ENCODE measurements at regions not wholly inside any gene's neighbourhood (a gene's known extent, or its start where the extent isn't known, plus 50 kb on each side); places are given as distances from the start of the nearest gene placed in this dataset.
"Not testable (repeated sequence)": the region's sequence is repeated elsewhere in the genome, so short reads cannot be mapped to it uniquely, and the experiment has no call there.

DNA sequence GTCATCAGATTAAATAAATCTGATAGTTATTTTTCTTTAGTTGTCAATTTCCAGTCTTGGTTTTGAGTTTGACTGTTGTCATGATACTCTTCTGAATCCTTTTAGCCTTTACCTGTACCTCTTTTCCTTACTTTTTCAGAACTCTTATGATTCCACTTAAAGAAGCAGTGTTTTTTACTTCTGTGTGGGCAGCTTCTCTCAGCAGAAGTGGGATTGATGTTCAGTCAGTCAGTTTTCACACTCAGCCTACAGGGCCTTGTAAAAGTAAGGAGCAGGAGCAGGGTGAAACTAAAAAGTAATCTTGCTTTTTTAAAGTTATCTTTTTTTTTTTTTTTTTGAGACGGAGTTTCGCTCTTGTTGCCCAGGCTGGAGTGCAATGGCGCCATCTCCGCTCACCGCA is 75.1 kb downstream of the HAUS1 start:
- DNase-seq (ENCODE audit: low read depth) = no peak

DNA sequence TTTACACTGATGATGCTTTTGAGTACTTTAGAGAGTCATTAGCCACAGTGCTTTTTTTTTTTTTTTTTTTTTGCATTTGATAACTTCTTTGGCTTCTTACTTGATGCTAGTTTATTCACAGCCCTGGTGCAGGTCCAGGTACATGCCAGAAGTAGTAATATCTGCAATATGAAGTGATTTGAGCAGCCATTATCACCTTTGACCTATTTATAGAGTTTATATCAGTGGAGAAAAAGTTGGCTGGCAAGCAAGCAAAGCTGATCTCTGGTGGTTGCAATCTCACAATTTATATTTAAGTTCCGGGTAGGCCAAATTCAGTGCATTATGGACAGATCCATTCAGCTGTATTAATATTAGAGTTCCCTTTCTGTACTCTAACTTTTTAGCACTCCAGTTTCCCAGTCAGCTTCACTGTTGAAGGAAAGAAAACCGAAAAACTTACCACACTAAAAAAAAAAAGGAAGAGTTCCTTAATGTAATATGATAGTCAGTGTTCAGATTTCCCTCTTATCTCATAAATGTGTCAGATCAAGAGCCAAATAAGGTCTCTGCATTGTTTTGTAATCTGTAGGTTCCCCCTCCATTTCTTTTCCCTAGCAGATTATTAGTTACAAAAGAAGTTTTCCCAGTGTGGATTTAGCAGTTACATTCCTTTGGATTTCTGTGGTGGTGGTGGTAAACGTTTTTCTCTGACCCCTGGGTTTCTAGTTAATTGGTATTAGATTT is 78.6 kb downstream of the HAUS1 start:
- no peak for DNase-seq (ENCODE audit: low read depth)

DNA sequence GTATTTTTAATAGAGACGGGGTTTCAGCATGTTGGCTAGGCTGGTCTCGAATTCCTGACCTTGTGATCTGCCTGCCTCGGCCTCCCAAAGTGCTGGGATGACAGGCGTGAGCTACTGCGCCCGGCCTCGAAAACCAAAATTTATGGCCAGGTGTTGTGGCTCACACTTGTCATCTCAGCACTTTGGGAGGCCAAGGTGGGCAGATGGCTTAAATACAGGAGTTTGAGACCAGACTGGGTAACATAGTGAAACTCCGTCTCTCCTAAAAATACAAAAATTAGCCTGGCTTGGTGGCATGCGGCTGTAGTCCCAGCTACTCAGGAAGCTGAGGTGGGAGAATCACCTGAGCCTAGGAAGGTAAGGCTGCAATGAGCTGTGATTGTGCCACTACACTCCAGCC is 80.1 kb downstream of the HAUS1 start:
- not testable (repeated sequence) for DNase-seq (ENCODE audit: low read depth)

DNA sequence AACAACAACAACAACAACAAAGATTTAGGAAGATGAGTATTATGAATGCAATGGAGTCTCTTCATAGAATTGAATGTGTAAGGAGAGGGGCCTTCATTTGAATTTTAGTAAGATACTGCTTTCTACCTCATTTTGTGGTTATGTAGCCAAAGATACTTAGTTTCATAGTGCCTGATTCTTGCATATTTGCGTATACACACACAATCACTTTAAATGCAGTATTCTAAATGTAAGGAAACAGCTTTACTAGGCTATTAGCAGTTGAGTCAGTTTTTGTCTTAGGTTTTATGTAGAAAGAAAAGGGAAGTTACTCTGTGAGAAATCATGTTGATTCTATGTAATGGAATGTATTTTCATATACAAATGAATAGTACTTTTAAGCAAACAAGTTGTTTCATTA is 80.5 kb downstream of the HAUS1 start:
- no peak for DNase-seq (ENCODE audit: low read depth)

DNA sequence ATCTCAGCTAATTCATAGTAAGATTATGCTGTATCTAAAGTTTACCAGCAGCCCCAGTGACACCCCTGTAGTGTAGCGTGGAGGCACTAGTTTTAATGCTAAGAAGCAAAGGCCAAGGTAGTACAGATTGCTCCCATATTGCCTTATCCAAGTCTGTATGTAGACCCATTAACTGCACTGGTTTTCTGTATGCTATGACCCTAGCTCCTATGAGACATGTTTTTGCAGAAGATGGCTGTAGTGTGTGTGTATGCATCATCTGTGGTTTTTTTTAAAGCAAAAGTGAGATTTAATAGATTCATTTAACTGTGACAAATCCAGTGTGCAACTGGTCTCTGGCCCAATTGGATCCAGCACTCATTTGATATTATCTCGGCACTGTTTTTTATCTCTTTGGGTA is 86.5 kb downstream of the HAUS1 start:
- DNase-seq (ENCODE audit: low read depth) = no peak

DNA sequence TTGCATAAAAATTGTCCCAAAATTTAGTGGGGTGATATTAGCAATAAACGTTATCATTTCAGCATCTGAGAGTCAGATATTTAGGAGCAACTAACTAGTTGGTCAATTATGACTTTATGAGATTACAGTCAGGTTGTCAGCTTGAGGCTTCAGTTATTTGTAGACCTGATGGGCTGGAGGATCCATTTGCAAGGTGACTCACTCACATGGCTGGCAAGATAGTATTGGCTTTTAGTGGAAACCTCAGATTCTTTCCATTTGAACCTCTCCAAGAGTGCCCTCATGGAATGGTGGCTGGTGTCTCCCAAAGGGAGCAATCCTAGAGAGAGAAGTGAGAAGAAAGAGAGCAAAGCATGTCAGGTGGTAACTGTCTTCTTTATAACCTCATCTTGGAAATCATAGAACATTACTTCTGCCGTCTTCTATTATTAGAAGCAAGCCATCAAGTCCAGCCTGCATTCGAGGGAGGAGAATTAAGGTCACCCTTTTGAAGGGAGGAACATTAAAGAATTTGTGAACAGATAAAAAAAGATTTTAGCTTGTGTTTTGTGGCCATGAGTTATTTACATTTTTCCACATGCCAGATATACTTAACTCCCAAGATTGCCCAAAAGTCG is 92.5 kb downstream of the HAUS1 start:
- no peak for DNase-seq (ENCODE audit: low read depth)

DNA sequence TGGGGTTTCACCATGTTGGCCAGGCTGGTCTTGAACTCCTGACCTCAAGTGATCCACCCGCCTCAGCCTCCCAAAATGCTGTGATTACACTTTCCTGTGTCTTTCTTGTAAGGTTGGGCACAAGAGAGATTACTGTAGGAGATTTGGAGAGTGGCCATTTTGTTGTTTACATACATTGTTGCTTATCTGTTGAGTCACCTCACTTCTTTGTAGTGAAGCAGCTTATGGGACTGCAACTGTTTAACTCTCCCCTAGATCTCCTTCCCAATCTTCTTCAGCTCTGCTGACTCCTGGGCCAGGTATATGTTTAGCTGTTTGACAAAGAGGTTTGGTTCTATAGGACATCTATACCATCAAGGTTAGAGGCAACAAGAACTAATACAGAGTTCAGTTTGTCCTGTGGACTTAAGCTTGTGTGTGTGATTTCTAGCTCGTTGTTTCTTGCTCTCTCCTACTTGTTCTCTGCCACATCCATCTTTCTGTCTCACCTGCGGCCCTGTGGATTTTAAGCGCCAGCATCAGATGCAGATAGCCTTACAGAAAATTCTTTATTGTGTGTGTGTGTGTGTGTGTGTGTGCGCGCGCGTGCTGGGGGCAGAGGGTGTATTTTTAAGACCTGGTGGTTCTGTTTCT is 95.4 kb downstream of the HAUS1 start:
- no peak for DNase-seq (ENCODE audit: low read depth)

DNA sequence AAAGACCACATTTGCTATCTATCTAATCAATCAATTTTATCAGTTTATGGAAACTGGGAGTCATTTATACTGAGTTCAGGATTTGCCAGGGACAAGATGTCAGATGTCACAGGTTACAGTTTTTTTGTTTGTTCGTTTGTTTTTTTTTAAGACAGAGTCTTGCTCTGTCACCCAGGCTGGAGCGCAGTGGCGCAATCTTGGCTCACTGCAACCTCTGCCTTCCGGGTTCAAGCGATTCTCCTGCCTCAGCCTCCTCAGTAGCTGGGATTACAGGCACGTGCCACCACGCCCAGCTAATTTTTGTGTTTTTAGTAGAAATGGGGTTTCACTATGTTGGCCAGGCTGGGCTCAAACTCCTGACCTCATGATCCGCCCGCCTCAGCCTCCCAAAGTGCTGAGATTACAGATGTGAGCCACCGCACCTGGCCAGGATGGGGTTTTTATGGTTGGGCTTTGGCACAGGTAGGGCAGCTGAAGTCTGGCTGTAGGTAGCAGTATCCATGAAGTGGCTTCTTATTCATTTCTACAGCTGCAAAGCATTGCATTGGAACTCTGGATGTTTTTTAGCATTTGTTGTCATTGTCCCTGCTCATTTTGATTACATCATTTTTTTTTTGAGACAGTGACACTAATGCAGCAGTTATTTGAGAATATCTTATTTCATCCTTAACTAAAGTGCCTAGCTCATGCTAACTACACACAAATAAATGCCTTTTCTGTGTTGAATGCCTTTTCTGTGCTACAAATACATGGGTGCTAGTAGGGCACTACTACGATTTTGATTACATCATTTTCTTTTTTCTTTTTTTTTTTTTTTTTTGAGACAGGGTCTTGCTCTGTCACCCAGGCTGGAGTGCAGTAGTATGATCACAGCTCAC is 96.2 kb downstream of the HAUS1 start:
- DNase-seq (ENCODE audit: low read depth) = not testable (repeated sequence)

DNA sequence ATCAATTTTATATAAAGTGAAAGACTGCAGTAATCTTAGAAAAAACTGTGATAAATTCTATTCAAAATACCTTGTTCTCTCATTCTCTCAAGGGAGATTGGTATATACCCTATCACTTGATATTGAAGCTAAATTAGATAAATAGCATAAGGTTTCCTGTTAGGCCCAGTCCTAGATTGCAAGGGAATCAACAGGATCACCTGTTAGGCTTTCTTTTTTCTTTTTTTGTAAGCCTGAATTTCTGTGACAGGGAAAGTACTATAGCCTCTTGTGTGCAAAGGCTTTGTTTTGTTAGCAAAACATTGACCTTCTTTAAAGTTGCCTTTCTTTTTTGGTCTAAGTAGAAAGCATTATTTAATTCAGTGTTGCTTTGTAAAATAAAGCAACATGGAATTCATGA is 100.0 kb downstream of the HAUS1 start:
- DNase-seq (ENCODE audit: low read depth) = no peak

DNA sequence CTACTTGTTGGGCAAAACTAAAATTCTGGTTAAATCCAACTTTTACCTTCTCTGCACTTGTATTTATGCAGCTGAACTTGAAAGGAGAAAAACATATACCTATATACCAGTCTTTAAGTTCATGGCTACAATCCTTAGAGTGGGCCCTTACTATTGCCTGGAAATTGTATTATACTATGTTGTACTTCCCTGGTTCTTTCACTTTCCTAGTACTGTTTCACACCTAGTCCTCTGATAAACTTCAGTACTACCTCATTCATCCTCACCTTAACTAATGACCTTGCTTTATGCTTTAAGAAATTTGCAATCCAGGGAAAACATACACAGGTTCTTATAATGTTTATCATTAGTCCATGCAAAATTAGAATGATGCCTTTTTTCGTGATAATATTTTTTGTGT is 103.8 kb downstream of the HAUS1 start:
- no peak for DNase-seq (ENCODE audit: low read depth)

DNA sequence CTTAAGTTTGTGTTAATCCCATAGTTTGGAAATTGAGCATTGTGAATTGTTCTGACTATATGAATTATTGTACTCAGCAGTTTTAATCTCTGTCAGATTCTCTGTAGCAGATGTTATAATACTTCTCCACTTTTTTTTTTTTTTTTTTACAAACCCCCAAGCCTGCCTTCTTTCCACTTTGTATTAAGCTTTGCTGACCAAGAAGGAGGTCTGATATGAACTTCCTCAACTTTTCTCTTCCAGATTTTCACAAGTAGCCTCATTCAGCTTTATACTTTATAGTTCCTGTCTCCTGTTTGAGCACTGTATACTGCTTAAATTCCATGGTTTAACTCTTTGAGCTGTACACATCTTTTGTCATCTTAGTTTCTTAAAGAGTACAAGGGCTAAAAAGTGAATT is 105.0 kb downstream of the HAUS1 start:
- DNase-seq (ENCODE audit: low read depth) = no peak

DNA sequence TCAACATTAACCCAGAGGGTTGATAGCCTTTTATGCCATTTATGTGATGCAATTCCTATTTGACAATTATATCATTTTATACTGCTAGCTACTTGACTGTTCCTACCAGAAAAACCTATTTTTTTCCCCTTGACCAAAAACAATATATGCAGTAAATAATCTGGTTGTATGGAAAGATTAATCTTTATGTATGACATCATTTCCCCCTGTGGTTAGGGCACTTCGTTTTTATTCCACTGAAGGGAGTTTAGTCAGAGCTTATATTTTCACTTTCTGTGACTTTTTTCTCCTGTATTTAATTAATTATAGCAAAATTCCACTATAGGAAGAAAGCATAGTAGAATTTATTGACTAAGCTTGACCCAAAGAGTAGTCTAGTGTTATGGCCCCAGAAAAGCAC is 107.6 kb downstream of the HAUS1 start:
- no peak for DNase-seq (ENCODE audit: low read depth)

DNA sequence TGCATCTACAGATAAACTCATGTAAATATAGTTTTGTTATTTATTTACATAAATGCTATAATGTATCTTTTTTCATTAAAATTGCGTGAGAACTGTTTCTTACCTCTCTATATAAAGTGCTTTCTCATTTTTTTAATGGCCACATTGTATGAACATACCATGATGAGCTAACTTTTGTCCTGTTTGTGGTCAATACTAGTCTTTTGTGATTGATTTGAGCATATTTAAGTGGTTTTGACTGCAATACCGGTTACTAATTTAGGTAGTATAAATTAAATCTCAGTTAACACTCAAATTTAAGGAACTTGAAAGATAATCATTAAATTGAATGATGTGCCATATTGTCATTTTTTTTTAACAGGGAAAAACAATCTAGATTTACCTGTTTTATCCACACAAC is 108.2 kb downstream of the HAUS1 start:
- DNase-seq (ENCODE audit: low read depth) = no peak

DNA sequence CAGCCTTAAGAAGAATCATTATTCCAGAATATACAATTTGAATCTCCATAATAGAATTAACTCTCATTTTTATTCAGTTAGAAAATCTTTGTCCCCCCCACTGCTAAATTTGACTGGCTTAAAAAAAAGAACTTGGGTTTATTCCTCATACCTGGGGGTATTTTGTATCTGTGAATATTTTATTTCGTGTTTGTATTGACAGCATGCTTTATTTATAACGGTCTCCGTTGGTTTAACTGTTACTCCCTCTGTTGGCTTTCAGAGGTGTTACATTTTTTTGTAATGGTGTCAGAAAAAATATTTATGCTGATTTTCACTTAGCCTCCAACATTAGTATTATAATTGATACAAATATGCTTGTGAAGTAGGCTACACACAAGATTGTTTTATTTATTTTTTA is 109.1 kb downstream of the HAUS1 start:
- DNase-seq (ENCODE audit: low read depth) = no peak

DNA sequence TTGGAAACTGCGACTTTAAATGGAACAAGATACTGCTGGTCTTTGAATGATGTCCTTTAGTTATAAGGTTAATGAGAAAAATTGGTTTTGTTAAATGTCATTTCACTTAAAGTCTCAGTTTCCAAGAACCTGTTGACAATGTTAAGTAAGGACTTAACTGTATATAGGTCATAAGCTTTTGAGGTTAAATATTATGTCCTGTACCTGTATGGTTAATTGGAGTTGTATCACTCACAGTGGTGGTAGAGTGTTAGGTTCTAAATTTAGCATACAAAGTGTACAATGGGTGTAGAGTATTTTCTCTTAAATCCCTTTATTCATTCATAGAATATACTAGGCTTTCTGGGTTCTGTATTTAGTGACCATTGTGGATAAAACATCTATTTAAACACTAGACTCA is 110.2 kb downstream of the HAUS1 start:
- DNase-seq (ENCODE audit: low read depth) = no peak

DNA sequence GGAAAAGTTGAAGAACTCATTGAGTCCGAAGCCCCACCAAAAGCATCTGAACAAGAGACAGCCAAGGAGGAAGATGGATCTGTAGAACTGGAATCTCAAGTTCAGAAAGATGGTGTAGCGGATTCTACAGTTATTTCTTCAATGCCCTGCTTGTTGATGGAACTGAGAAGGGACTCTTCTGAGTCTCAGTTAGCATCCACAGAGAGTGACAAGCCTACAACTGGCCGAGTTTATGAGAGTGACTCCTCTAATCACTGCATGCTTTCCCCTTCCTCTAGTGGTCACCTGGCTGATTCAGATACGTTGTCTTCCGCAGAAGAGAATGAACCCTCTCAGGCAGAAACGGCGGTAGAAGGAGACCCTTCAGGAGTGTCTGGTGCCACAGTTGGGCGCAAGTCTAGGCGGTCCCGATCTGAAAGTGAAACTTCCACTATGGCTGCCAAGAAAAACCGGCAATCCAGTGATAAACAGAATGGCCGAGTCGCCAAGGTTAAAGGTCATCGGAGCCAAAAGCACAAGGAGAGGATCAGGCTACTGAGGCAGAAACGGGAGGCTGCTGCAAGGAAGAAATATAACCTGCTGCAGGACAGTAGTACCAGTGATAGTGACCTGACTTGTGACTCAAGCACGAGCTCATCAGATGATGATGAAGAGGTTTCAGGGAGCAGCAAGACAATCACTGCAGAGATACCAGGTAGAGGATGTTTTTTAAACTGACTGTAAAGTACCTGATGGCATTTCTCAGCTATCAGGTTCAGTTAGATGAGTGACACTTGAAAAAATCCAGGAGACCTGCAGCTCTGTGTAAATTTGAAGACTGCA is 111.9 kb downstream of the HAUS1 start:
- no peak for DNase-seq (ENCODE audit: low read depth)

DNA sequence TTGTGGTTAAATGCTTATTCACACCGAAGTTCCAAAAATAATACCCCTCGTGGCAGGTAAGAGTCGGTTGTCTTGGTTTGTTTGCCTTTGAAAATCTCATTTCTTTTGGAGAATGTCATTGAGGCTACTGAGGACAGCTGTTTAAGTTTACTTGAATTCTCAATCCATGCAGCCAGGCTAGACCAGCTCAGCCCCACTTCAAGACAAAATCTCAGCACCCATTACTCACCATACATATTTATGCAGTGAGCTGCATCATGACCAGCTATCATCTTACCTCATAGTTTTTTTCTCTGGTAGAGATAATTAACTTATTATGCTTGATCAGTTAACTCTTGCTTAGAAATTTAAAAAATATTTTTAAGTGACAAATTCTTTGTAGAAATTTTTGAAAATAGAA is 115.9 kb downstream of the HAUS1 start:
- DNase-seq (ENCODE audit: low read depth) = no peak

DNA sequence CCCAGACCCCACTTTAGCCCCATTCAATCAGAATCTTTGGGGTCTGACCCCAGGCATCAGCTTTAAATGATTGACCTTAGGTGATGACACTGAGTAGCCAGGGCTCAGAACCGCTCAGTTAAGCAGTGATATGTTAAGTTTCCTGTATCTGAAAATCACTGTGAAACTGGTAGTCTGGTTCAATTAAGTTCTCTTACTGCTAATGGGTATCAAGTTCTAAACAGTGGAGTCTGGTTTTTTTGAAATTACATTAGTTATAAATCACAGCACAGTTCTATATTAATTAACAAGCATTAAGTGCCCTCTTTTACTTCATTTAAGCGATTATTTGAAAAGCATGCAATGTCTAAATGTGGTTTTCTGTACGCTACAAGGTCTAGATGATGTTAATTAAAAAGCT is 117.9 kb downstream of the HAUS1 start:
- no peak for DNase-seq (ENCODE audit: low read depth)

DNA sequence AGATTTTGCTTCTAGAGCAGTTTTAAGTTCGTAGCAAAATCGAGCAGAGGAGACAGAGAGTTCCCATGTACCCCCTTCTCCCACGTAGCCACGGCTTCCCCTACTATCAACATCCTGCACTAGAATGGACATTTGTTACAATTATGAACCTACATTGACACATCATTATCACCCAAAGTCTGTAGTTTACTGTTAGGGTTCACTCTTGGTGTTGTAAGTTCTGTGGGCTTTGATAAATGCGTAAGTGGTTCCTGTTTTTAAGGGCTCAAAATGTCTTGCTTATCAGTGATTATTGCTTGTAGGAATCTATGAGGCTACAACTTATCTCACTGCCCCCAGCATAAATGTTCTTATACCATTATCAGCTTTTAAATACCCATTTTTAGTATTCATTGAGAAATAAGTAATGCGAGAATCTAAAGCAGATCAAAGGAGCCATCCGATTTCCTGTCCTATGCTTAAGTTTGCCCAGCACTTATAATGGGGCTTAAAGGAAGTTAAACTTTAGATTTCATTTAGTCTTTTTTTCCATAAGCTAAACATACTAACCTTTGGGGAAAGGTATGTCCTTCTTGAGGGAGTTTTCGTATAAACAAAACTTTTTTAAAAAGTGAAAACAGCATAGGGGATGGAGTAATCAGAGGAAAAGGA is 118.7 kb downstream of the HAUS1 start:
- no peak for DNase-seq (ENCODE audit: low read depth)

DNA sequence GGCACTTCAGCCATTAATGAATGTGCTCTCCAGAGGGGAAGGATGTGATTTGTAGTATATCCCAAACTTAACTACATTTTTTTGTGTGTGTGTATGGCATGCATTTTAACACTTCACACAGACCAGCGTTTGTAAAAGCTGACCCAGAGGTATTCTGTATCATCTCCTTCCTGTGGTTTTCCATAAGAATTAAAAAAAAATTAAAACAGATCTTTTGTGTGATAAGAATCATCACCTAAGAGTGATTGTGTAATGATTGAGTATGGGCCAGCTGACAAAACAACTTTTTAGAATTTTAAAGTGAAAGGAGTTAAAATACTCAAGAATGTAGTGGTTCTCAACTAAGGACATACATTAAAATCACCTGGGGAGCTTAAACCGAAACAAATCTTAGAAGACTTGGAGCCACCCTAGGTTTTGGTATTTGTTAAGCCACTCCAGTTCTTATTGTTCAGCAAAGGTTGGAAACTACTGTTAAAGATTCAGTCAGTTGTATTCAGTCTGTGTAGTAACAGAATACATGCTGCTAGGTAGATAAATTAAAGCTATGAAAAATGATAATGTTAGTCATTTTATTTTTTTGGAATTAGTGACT is 120.1 kb downstream of the HAUS1 start:
- no peak for DNase-seq (ENCODE audit: low read depth)

DNA sequence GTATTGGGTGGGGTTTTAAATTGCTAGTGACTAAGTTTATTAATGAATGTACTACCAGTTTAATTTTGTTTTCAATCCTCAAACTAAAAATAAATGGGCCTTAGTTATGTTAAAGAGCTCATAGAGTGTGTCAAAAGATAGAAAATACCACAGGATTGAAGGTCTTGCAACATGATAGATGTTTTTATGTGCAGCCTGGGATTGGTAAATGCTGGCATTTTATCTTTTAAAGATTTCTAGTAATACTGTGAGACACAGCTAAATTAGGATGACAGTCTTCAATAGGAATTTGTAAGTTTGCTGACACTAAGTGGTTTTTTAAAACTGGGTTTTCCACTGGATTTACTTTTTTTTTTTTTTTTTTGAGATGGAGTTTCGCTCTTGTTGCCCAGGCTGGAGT is 122.3 kb downstream of the HAUS1 start:
- no peak for DNase-seq (ENCODE audit: low read depth)
